A673 (cell line): ENCODE measurements at regions not wholly inside any gene's neighbourhood (a gene's known extent, or its start where the extent isn't known, plus 50 kb on each side); places are given as distances from the start of the nearest gene placed in this dataset.
"Not testable (repeated sequence)": the region's sequence is repeated elsewhere in the genome, so short reads cannot be mapped to it uniquely, and the experiment has no call there.

ENCODE experiments used
- BruUV-seq: library from RNA; stranded (reverse); fragments of 400-500 nt; replicated peaks from 2 replicates; lab custom pipeline; 2021; lab: Mats Ljungman, UMichigan
- CTCF ChIA-PET: fragments of 300-600 bp; sonication (Branson Sonifier 250); formaldehyde crosslinking; loops from one replicate; lab custom pipeline; 2022; ENCODE audit warnings: antibody characterized with exemption; lab: Charles Lee
- POLR2A ChIA-PET: fragments of 300-600 bp; sonication (Branson Sonifier 250); formaldehyde crosslinking; loops from one replicate; lab custom pipeline; 2022; ENCODE audit warnings: antibody characterized with exemption; ENCODE audit not compliant: low non-redundant PET; lab: Charles Lee
- DNase-seq: peaks from one replicate; pipeline ENCODE4 v3.0.0-alpha.2; 2015; ENCODE audit warnings: low spot score
- H3K27ac ChIP-seq: fragments of 200-600 bp; sonication (generic); 2 replicates; pipeline ENCODE4 v1.5.1; 2016; ENCODE audit warnings: mixed run types, low read depth, mild to moderate bottlenecking, mixed read lengths, antibody characterized with exemption, low read length; ENCODE audit not compliant: poor library complexity, severe bottlenecking
- H3K27me3 ChIP-seq: fragments of 200-600 bp; sonication (generic); replicated peaks from 2 replicates; pipeline ENCODE4 v1.6.1; 2017; ENCODE audit warnings: mixed run types, low read depth, mild to moderate bottlenecking, mixed read lengths, antibody characterized with exemption, low read length; ENCODE audit not compliant: insufficient read depth, poor library complexity
- H3K36me3 ChIP-seq: fragments of 200-600 bp; sonication (generic); 2 replicates; pipeline ENCODE4 v1.6.1; 2016; ENCODE audit warnings: mixed run types, mild to moderate bottlenecking, mixed read lengths, antibody characterized with exemption, low read length; ENCODE audit not compliant: insufficient read depth, poor library complexity, severe bottlenecking
- H3K4me1 ChIP-seq: fragments of 200-600 bp; sonication (generic); 2 replicates; pipeline ENCODE4 v1.6.1; 2017; ENCODE audit warnings: mixed run types, mild to moderate bottlenecking, mixed read lengths, antibody characterized with exemption, low read length; ENCODE audit not compliant: insufficient read depth, poor library complexity, severe bottlenecking
- H3K4me3 ChIP-seq: fragments of 200-600 bp; sonication (generic); 2 replicates; pipeline ENCODE4 v1.5.1; 2016; ENCODE audit warnings: low read depth, mixed run types, mild to moderate bottlenecking, mixed read lengths, low read length; ENCODE audit not compliant: poor library complexity, severe bottlenecking
- H3K9me3 ChIP-seq: fragments of 200-600 bp; sonication (generic); 2 replicates; pipeline ENCODE4 v1.6.1; 2016; ENCODE audit warnings: mixed run types, low read depth, mild to moderate bottlenecking, mixed read lengths, antibody characterized with exemption, low read length; ENCODE audit not compliant: poor library complexity, severe bottlenecking
- EZH2 ChIP-seq: fragments of 200-600 bp; sonication (generic); IDR thresholded peaks from 2 replicates; pipeline ENCODE4 v1.6.1; 2017; ENCODE audit warnings: borderline replicate concordance, low read depth, mild to moderate bottlenecking, mixed read lengths, antibody characterized with exemption, low read length; ENCODE audit not compliant: poor library complexity, severe bottlenecking
- intact Hi-C: fragments of 100-400 bp; cut with micrococcal nuclease; formaldehyde crosslinking; loops from one replicate; pipeline ENCODE4 v1.10.0; 2022; ENCODE audit not compliant: unreplicated experiment
- TF ChIP-seq, protein P1 (sequence below): fragments of 300-800, 200-600 bp; sonication (generic); conservative IDR thresholded peaks from 2 replicates; pipeline ENCODE4 v1.5.1; 2017; ENCODE audit warnings: low read depth, mild to moderate bottlenecking, antibody characterized with exemption, low read length, moderate library complexity, mixed read lengths

DNA sequence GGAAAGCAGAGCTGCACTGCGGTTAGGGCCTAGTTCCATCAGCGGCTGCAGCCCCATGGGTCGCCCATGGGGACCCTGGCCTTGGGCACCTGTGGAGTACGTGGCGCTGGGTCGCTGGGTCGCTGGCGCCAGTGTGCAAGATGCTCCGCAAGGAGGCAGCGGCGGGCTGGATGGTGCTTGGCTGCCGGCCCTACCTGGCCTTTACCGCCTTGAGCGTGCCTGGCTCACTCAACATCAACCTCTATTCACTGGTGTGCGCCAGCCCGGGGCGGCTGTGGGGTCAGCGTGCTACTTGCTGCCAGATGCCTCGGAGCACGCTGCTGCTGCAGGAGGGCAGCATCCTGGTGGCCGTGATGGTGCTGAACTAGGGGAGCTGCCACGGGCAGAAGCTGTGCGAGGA lies 85.1 kb upstream of the RHOU start:
- Histone ChIP-seq H3K9me3 (no peaks in the 10 kb centered on the region), H3K27ac (no peak overlapping the region), H3K4me3 (no peak overlapping the region), H3K36me3 (no peaks in the 10 kb centered on the region), H3K27me3 (peaks cover 13% of the 10 kb centered on the region), H3K4me1 (no peaks in the 10 kb centered on the region)
- CTCF ChIA-PET: no interaction called here
- no TSS peak for BruUV-seq
- POLR2A ChIA-PET: no interaction called here
- TF ChIP-seq, protein P1, sequence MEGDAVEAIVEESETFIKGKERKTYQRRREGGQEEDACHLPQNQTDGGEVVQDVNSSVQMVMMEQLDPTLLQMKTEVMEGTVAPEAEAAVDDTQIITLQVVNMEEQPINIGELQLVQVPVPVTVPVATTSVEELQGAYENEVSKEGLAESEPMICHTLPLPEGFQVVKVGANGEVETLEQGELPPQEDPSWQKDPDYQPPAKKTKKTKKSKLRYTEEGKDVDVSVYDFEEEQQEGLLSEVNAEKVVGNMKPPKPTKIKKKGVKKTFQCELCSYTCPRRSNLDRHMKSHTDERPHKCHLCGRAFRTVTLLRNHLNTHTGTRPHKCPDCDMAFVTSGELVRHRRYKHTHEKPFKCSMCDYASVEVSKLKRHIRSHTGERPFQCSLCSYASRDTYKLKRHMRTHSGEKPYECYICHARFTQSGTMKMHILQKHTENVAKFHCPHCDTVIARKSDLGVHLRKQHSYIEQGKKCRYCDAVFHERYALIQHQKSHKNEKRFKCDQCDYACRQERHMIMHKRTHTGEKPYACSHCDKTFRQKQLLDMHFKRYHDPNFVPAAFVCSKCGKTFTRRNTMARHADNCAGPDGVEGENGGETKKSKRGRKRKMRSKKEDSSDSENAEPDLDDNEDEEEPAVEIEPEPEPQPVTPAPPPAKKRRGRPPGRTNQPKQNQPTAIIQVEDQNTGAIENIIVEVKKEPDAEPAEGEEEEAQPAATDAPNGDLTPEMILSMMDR: no peak
- no peak for TF ChIP-seq EZH2
- intact Hi-C loops: no loop called here
- DNase-seq: no peak

DNA sequence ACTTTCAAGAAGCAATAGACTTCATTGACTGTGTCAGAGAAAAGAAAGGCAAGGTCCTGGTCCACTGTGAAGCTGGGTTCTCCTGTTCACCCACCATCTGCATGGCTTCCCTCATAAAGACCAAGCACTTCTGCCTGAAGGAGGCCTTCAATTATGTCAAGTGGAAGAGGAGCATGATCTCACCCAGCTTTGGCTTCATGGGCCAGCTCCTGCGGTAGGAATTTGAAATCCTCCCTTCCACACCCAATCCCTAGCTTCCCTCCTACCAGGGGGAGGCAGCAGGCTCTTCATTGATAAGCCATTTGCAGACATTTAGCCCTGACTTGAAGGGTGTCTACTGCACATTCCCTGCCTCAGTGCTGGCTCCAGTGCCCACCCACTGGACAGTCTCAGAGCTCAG lies 84.3 kb upstream of the RHOU start:
- Histone ChIP-seq H3K9me3 (no peaks in the 10 kb centered on the region), H3K27ac (no peak overlapping the region), H3K4me1 (no peaks in the 10 kb centered on the region), H3K4me3 (no peak overlapping the region), H3K27me3 (peaks cover 13% of the 10 kb centered on the region), H3K36me3 (no peaks in the 10 kb centered on the region)
- CTCF ChIA-PET: no interaction called here
- TF ChIP-seq EZH2: no peak
- TF ChIP-seq, protein P1: no peak
- intact Hi-C loops: no loop called here
- POLR2A ChIA-PET: no interaction called here
- no peak for DNase-seq
- no TSS peak for BruUV-seq

DNA sequence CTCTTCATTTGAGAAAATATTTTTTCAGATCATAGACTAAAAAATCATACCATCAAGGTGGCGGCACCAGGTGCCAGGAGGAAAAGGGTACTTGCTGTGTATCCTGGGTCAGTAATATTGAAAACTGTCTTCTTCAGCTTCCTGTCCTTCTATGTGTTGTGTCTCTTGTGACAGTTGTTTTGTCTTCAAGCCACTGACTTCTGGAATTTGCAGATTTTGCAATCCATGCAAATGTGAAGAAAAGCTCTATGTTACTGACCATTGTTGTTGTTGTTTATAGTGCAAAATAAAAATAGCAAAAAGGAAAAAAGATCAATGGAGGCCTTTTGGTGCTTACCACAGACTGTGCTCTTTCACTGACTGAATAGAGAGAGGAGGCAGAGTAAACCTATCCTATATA lies 83.2 kb upstream of the RHOU start:
- TF ChIP-seq, protein P1: no peak
- TF ChIP-seq EZH2: no peak
- no peaks in the 10 kb centered on the region for H3K4me1 ChIP-seq
- DNase-seq: no peak
- CTCF ChIA-PET: no interaction called here
- BruUV-seq: no TSS peak
- H3K27ac ChIP-seq: no peak overlapping the region
- peaks cover 13% of the 10 kb centered on the region for H3K27me3 ChIP-seq
- H3K4me3 ChIP-seq: no peak overlapping the region
- intact Hi-C loops: no loop called here
- no peaks in the 10 kb centered on the region for H3K9me3 ChIP-seq
- no peaks in the 10 kb centered on the region for H3K36me3 ChIP-seq
- POLR2A ChIA-PET: no interaction called here

DNA sequence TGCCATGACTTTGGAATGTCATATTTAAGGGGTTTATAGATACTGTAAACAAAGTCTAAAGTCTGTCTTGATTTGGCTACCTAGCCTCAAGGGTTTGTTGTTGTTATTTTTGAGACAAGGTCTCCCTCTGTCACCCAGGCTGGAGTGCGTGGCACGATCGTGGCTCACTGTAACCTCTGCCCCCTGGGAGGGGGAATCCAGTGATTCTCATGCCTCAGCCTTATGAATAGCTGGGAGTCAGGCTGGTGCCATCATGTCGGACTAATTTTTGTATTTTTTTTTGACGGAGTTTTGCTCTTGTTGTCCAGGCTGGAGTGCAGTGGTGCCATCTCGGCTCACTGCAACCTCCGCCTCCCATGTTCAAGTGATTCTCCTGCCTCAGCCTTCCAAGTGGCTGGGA lies 82.2 kb upstream of the RHOU start:
- H3K9me3 ChIP-seq, H3K27ac ChIP-seq, POLR2A ChIA-PET, intact Hi-C loops, DNase-seq, CTCF ChIA-PET, H3K4me3 ChIP-seq, H3K27me3 ChIP-seq, H3K4me1 ChIP-seq, BruUV-seq, H3K36me3 ChIP-seq: not testable (repeated sequence)
